Activated CD4-positive, CD25-positive, alpha-beta regulatory T cell treated with anti-CD3 and anti-CD28 coated beads, Interleukin-2, amount 50 U/mL, for 24 hours (primary cell): ENCODE measurements at regions not wholly inside any gene's neighbourhood (a gene's known extent, or its start where the extent isn't known, plus 50 kb on each side); places are given as distances from the start of the nearest gene placed in this dataset.
A peak's percentile ranks its signal among the peaks of the same experiment; 100 is the strongest.
"Not testable (repeated sequence)": the region's sequence is repeated elsewhere in the genome, so short reads cannot be mapped to it uniquely, and the experiment has no call there.

Experiments
- ATAC-seq, 2 donors: fragments of 150-1000 bp; cut with Tn5 transposase; one replicate each; pipeline ENCODE4 v1.10.0; 2021; ENCODE audit warnings: mild to moderate bottlenecking in 1 of 2, moderate library complexity in 1 of 2

- ATAC-seq: peak in 1 of 2 donors; percentile 33
Observed at GRCh38 chr5:178063277-178063676, 50.1 kb upstream of the N4BP3 start.

GRCh38 chr5:178058321-178059012 is 54.9 kb upstream of the N4BP3 start:
- no peak for ATAC-seq

DNA sequence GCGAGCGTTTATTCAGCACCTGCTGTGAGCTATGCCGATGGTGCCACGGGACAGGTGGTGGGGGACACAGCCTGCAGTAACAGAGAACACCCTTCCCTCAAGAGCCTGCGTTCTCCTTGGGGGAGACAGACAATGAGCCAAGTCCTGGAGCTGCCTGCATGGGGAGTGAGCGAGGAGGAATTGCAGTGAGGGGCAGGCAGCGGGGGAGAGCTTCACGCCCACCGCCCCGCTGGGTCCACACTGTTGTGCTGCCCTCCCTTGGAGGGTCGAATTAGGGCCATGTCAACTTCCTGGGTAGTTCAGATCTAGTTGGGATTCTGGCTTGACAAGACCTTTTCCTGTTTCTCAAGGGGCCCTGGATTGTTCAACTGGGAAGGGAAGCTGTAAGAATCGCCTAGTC is 55.5 kb upstream of the N4BP3 start:
- ATAC-seq: no peak

- no peak for ATAC-seq
Observed at GRCh38 chr5:178056935-178057334, 56.4 kb upstream of the N4BP3 start.

- ATAC-seq: not testable (repeated sequence)
Observed at GRCh38 chr5:178055536-178055935, 57.8 kb upstream of the N4BP3 start.

GRCh38 chr5:178052062-178052461 is 56.0 kb upstream of the PROP1 start:
- ATAC-seq: not testable (repeated sequence)

GRCh38 chr5:178050873-178051272 is 54.8 kb upstream of the PROP1 start:
- not testable (repeated sequence) for ATAC-seq

DNA sequence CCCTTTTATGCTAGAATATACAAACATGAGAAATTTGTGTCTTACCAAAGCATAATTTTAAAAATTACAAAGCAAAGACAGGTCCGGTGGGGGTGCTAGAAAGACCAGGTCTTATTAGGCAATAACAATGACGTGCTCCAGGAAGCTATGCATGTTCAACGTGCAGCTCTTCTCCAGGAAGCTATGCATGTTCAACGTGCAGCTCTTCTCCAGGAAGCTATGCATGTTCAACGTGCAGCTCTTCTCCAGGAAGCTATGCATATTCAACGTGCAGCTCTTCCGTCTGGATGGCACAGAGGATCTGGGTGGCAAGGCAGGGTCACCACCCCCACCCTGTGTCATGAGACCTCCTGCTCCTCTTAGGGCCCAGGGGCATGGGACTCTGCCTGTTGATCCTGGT is 51.9 kb upstream of the PROP1 start:
- not testable (repeated sequence) for ATAC-seq

GRCh38 chr5:178046757-178047399 is 50.8 kb upstream of the PROP1 start:
- ATAC-seq: not testable (repeated sequence)

GRCh38 chr5:178045963-178046362 is 49.9 kb upstream of the PROP1 start:
- ATAC-seq: not testable (repeated sequence)
